ENCODE measurements at regions not wholly inside any gene's neighbourhood (a gene's known extent, or its start where the extent isn't known, plus 50 kb on each side); places are given as distances from the start of the nearest gene placed in this dataset.
"Not testable (repeated sequence)": the region's sequence is repeated elsewhere in the genome, so short reads cannot be mapped to it uniquely, and the experiment has no call there.

DNA sequence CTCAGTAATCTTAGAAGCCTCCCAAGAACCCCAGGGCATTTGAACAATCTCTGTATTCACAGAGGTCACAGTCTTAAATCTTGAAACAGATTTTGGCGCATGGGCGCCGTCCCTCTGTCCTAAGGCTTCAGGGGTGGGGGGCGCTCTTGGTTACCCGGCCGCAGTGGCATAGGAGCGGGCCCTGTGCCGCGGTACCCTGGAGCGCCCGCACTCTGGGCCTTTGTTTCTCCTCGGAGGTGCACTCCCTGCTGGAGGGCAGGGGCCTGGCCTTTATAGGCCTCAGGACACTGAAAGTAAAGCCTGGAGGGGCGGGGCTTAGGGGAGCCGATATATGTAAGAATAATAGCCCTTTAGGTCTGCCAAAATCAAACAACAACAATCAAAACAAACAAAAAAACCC is 197.3 kb upstream of the FOLH1 start:
- DNase-seq: no peak
- no TSS peak for BruUV-seq (replicated peaks)
- Mint-ChIP-seq H3K27ac (ENCODE audit: unreplicated experiment) (no peak overlapping the region), H3K27me3 (ENCODE audit: unreplicated experiment) (no peaks in the 10 kb centered on the region), H3K36me3 (ENCODE audit: insufficient read depth, unreplicated experiment) (no peaks in the 10 kb centered on the region), H3K4me3 (ENCODE audit: low read depth, unreplicated experiment) (no peak overlapping the region), H3K9me3 (ENCODE audit: low read depth, unreplicated experiment) (peaks cover 11% of the 10 kb centered on the region), H3K4me1 (ENCODE audit: low read depth, unreplicated experiment) (no peaks in the 10 kb centered on the region)
- intact Hi-C loops (cut with micrococcal nuclease; ENCODE audit: unreplicated experiment): no loop called here
- TF ChIP-seq, protein P1, sequence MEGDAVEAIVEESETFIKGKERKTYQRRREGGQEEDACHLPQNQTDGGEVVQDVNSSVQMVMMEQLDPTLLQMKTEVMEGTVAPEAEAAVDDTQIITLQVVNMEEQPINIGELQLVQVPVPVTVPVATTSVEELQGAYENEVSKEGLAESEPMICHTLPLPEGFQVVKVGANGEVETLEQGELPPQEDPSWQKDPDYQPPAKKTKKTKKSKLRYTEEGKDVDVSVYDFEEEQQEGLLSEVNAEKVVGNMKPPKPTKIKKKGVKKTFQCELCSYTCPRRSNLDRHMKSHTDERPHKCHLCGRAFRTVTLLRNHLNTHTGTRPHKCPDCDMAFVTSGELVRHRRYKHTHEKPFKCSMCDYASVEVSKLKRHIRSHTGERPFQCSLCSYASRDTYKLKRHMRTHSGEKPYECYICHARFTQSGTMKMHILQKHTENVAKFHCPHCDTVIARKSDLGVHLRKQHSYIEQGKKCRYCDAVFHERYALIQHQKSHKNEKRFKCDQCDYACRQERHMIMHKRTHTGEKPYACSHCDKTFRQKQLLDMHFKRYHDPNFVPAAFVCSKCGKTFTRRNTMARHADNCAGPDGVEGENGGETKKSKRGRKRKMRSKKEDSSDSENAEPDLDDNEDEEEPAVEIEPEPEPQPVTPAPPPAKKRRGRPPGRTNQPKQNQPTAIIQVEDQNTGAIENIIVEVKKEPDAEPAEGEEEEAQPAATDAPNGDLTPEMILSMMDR (IDR thresholded peaks at IDR 0.05; ENCODE audit: unreplicated experiment): no peak
- CTCF ChIA-PET: no interaction called here

DNA sequence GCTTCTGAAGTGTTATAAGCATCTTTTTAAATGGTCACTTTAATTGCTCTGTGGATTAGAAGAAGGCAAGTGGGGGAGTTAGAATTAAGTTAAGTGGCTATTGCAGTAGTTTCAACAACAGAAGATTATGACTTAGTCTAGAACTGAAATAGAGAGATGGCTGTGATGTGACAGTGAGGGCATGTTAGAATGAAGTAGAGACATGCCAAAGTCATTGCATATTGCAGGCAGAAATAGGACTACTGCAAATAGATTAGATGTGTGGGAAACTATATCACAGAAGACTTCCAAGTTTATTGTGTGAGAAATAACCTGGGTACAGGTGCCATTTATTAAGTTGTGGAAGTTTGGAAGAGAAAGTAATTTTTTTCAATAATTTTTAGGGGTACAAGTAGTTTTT is 187.4 kb upstream of the FOLH1 start:
- CTCF ChIA-PET; H3K4me3 Mint-ChIP-seq (ENCODE audit: low read depth, unreplicated experiment); BruUV-seq (replicated peaks); H3K36me3 Mint-ChIP-seq (ENCODE audit: insufficient read depth, unreplicated experiment); intact Hi-C loops (cut with micrococcal nuclease; ENCODE audit: unreplicated experiment); H3K4me1 Mint-ChIP-seq (ENCODE audit: low read depth, unreplicated experiment); H3K27ac Mint-ChIP-seq (ENCODE audit: unreplicated experiment); H3K27me3 Mint-ChIP-seq (ENCODE audit: unreplicated experiment); DNase-seq: not testable (repeated sequence)
- peaks cover 12% of the 10 kb centered on the region for H3K9me3 Mint-ChIP-seq (ENCODE audit: low read depth, unreplicated experiment)

DNA sequence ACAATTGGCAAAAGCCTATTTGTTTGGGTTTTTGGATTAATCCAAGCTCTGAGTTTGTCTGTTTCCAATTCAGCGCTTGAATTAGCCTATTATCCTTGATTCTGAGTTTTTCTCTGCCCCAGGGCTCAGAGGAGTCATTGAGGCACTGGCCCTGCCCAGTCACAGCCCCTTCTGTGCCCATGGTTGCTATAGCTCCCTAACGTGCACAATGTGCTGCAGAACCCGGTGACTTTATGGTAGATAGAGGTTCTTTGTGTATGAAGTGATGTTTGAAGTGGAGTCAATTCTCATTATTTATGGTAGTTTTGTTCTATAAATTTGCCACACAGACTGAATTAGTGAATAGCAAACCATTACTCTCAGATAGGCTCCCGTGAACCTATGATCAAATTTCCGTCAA is 182.0 kb upstream of the FOLH1 start:
- CTCF ChIA-PET; intact Hi-C loops (cut with micrococcal nuclease; ENCODE audit: unreplicated experiment); H3K27ac Mint-ChIP-seq (ENCODE audit: unreplicated experiment); H3K36me3 Mint-ChIP-seq (ENCODE audit: insufficient read depth, unreplicated experiment); DNase-seq; H3K4me3 Mint-ChIP-seq (ENCODE audit: low read depth, unreplicated experiment); BruUV-seq (replicated peaks); H3K9me3 Mint-ChIP-seq (ENCODE audit: low read depth, unreplicated experiment); H3K4me1 Mint-ChIP-seq (ENCODE audit: low read depth, unreplicated experiment); H3K27me3 Mint-ChIP-seq (ENCODE audit: unreplicated experiment): not testable (repeated sequence)

DNA sequence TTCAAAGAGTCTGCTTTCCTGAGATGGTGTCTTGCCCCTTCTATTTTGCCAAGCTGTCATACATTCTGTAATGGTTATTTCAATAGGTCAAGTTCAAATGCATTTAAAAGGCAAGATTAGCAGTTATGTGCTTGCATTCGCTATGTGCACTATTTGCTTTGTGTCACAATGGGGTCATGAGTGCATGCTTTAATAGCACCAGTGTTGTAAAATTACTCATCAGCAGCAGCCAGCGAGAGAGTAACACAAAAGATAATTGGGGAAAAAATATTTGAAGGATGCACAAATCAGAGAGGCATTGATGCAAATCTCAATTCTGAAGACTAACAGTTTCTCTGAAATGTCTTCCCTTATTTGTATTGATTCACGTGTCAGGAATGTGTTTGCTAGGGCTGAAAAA is 180.7 kb upstream of the FOLH1 start:
- DNase-seq; H3K4me1 Mint-ChIP-seq (ENCODE audit: low read depth, unreplicated experiment); BruUV-seq (replicated peaks); intact Hi-C loops (cut with micrococcal nuclease; ENCODE audit: unreplicated experiment); H3K9me3 Mint-ChIP-seq (ENCODE audit: low read depth, unreplicated experiment); H3K36me3 Mint-ChIP-seq (ENCODE audit: insufficient read depth, unreplicated experiment); H3K4me3 Mint-ChIP-seq (ENCODE audit: low read depth, unreplicated experiment); CTCF ChIA-PET; H3K27ac Mint-ChIP-seq (ENCODE audit: unreplicated experiment); H3K27me3 Mint-ChIP-seq (ENCODE audit: unreplicated experiment): not testable (repeated sequence)

DNA sequence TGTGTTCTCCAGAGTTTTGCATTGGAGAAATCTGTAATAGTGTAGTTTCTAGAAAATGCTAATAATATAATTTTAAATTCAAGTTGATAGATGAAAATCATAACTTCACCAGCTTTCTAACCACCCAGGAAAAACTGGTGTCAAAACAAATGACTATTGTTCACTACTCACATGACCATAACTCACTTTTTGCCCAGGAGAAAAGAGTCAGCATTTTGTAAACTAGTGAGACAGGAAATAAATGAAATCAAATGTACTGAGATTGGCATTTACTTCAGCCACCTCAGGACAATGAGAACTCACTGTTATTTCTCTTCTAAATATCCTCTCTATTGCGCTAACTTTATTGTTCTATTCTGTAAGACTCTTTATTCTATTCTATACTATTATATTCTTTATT is 176.0 kb upstream of the FOLH1 start:
- DNase-seq; H3K4me1 Mint-ChIP-seq (ENCODE audit: low read depth, unreplicated experiment); intact Hi-C loops (cut with micrococcal nuclease; ENCODE audit: unreplicated experiment); H3K36me3 Mint-ChIP-seq (ENCODE audit: insufficient read depth, unreplicated experiment); H3K4me3 Mint-ChIP-seq (ENCODE audit: low read depth, unreplicated experiment); H3K9me3 Mint-ChIP-seq (ENCODE audit: low read depth, unreplicated experiment); BruUV-seq (replicated peaks); H3K27me3 Mint-ChIP-seq (ENCODE audit: unreplicated experiment); H3K27ac Mint-ChIP-seq (ENCODE audit: unreplicated experiment); CTCF ChIA-PET: not testable (repeated sequence)

DNA sequence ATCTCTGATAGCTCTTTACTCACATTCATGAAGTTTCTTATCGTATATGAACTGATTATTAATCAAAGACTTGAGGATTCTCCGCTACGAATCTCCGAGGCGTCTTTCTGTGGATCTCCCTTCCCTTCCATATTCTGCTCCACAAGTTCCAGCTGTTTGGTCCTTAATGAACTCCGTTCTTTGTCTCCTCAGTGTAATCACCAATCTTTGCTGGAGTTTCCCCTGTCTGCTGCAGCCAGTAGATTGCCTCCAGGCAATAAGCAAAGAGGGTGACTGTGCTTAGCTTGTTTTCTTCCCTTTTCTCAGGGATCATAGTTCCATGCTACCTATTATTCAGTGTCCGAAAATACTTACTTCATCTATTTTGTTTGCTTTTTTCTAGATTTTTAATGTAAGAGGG is 169.6 kb upstream of the FOLH1 start:
- Mint-ChIP-seq H3K36me3 (ENCODE audit: insufficient read depth, unreplicated experiment) (no peaks in the 10 kb centered on the region), H3K27ac (ENCODE audit: unreplicated experiment) (no peak overlapping the region), H3K4me3 (ENCODE audit: low read depth, unreplicated experiment) (no peak overlapping the region), H3K4me1 (ENCODE audit: low read depth, unreplicated experiment) (no peaks in the 10 kb centered on the region), H3K9me3 (ENCODE audit: low read depth, unreplicated experiment) (no peaks in the 10 kb centered on the region), H3K27me3 (ENCODE audit: unreplicated experiment) (no peaks in the 10 kb centered on the region)
- DNase-seq: no peak
- intact Hi-C loops (cut with micrococcal nuclease; ENCODE audit: unreplicated experiment): no loop called here
- no TSS peak for BruUV-seq (replicated peaks)
- TF ChIP-seq, protein P1 (IDR thresholded peaks at IDR 0.05; ENCODE audit: unreplicated experiment): no peak
- CTCF ChIA-PET: no interaction called here

DNA sequence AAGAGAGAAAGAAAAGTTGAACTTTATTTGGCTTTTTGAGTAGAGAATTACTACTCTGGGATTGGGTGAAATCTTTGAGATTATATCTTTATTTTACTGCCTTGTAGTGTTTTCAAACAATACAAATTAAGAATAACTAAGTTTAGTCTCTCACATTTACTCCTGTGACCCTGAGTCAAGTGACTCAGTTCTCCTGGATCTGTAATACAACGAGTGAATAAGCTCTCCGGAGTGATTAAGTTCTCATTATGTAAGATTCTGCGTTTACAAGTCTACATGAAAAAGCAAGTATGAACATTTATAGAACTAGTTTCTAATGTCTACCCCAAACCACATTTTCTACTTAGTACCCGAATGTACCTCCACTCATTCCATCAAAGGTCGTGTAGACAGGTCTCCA is 165.5 kb upstream of the FOLH1 start:
- CTCF ChIA-PET; H3K27ac Mint-ChIP-seq (ENCODE audit: unreplicated experiment); DNase-seq; H3K36me3 Mint-ChIP-seq (ENCODE audit: insufficient read depth, unreplicated experiment); intact Hi-C loops (cut with micrococcal nuclease; ENCODE audit: unreplicated experiment); H3K27me3 Mint-ChIP-seq (ENCODE audit: unreplicated experiment); H3K4me3 Mint-ChIP-seq (ENCODE audit: low read depth, unreplicated experiment); BruUV-seq (replicated peaks); H3K9me3 Mint-ChIP-seq (ENCODE audit: low read depth, unreplicated experiment); H3K4me1 Mint-ChIP-seq (ENCODE audit: low read depth, unreplicated experiment): not testable (repeated sequence)

DNA sequence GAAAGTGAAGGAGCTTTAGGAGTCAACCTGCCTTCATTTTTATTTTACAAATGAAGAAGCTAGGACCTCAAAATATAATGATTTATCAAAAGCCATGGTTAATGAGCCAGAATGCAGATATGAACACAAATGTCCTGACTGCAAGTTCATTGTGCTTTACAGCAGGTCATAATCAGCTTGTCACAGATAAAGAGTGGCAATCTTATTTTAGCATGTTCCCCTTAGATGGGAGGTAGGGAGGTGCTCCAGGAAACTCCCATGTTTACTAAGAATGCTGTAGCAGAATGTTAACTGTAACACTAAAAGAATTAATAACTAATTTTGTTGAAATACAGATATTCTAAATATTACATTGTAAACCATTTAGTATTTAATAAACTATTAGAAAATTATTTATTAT is 165.0 kb upstream of the FOLH1 start:
- CTCF ChIA-PET; H3K4me3 Mint-ChIP-seq (ENCODE audit: low read depth, unreplicated experiment); H3K27me3 Mint-ChIP-seq (ENCODE audit: unreplicated experiment); H3K36me3 Mint-ChIP-seq (ENCODE audit: insufficient read depth, unreplicated experiment); BruUV-seq (replicated peaks); H3K9me3 Mint-ChIP-seq (ENCODE audit: low read depth, unreplicated experiment); H3K27ac Mint-ChIP-seq (ENCODE audit: unreplicated experiment); H3K4me1 Mint-ChIP-seq (ENCODE audit: low read depth, unreplicated experiment); DNase-seq; intact Hi-C loops (cut with micrococcal nuclease; ENCODE audit: unreplicated experiment): not testable (repeated sequence)

DNA sequence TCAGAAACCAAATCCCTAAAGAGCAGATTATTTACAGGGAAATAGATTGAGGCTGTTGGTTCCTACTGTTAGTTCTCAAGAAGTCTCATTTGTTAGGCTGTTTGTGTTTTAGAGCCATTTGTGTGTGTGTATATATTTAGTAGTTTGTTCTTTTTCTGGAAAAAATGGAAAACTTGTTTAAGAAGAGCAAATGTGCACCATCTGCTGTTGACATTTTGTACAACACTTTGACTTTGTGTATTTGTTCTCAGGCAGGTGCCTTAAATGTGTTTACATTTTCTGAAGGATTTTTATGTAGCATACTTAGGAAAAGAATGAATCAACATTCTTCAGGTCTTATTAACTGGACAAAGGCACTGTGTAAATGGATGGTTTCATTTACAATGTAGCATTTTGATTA is 163.7 kb upstream of the FOLH1 start:
- H3K9me3 Mint-ChIP-seq (ENCODE audit: low read depth, unreplicated experiment); BruUV-seq (replicated peaks); H3K4me3 Mint-ChIP-seq (ENCODE audit: low read depth, unreplicated experiment); H3K27ac Mint-ChIP-seq (ENCODE audit: unreplicated experiment); CTCF ChIA-PET; intact Hi-C loops (cut with micrococcal nuclease; ENCODE audit: unreplicated experiment); H3K4me1 Mint-ChIP-seq (ENCODE audit: low read depth, unreplicated experiment); H3K36me3 Mint-ChIP-seq (ENCODE audit: insufficient read depth, unreplicated experiment); H3K27me3 Mint-ChIP-seq (ENCODE audit: unreplicated experiment); DNase-seq: not testable (repeated sequence)

Measured in Calu3 (cell line).